ENCODE measurements at regions not wholly inside any gene's neighbourhood (a gene's known extent, or its start where the extent isn't known, plus 50 kb on each side); places are given as distances from the start of the nearest gene placed in this dataset.

DNA sequence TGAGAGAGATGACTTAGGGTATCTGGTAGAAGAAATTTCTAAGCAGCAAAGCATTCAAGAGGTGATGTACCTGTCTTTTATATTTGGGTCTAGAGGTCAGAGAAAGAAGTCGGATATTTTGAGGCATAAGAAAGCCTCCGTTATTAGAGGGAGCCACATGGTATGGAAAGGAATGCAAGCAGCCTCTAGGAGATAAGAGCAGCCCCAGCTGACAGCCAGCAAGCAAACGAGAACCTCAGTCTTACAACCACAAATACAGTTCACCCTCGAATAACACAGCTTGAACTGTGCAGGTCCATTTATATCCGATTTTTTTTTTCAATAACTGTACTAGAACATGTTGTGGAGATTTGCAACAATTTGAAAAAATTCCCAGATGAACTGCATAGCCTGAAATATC is 190.7 kb upstream of the VGLL2 start:
- TF ChIP-seq TAF1 (IDR thresholded peaks at IDR 0.05; ENCODE audit: low read depth, low read length) = no peak
- no peak for TF ChIP-seq POLR2A (IDR thresholded peaks at IDR 0.05; ENCODE audit: low read depth, low read length)
- no peak for TF ChIP-seq POLR2AphosphoS5 (IDR thresholded peaks at IDR 0.05; ENCODE audit: low read depth, low read length)
- TF ChIP-seq SPI1 (IDR thresholded peaks at IDR 0.05; ENCODE audit: low read depth, low read length) = no peak

Data from GM12891 (cell line).